Vagina (tissue), 2 donors: ENCODE measurements at regions not wholly inside any gene's neighbourhood (a gene's known extent, or its start where the extent isn't known, plus 50 kb on each side); places are given as distances from the start of the nearest gene placed in this dataset.

Experiments
- CTCF ChIP-seq, 3 experiments: fragments of 450-650 bp in 2 of 3; fragments of 200-600 bp in 1 of 3; sonication (generic) in 1 of 3; IDR thresholded peaks; one replicate each; pipeline ENCODE4 v1.5.1; 2017 to 2019; ENCODE audit warnings: antibody characterized with exemption in 3 of 3, mild to moderate bottlenecking in 2 of 3, moderate library complexity in 2 of 3
- POLR2A ChIP-seq, 2 donors: fragments of 450-650 bp; IDR thresholded peaks; one replicate each; pipeline ENCODE4 v1.6.1; 2017; ENCODE audit warnings: antibody characterized with exemption in 2 of 2, mild to moderate bottlenecking in 2 of 2, moderate library complexity in 2 of 2
- POLR2AphosphoS5 ChIP-seq, 2 donors: sonication (generic); formaldehyde crosslinking; IDR thresholded peaks; one replicate each; pipeline ENCODE4 v1.9.0; 2017; ENCODE audit warnings: antibody characterized with exemption in 2 of 2, mild to moderate bottlenecking in 2 of 2, low read depth in 1 of 2; ENCODE audit not compliant: insufficient read depth in 1 of 2

- TF ChIP-seq POLR2A (IDR thresholded peaks at IDR 0.05) (no peak), CTCF (IDR thresholded peaks at IDR 0.05) (no peak), POLR2AphosphoS5 (IDR thresholded peaks at IDR 0.05; ENCODE audit: insufficient read depth in 1 of 2, low read depth in 1 of 2) (no peak)
Measured at GRCh38 chr17:13127921-13128602, 110.2 kb upstream of the ELAC2 start.
